ENCODE measurements at regions not wholly inside any gene's neighbourhood (a gene's known extent, or its start where the extent isn't known, plus 50 kb on each side); places are given as distances from the start of the nearest gene placed in this dataset.

- no peak for DNase-seq
Observed at GRCh38 chr1:55635856-55636255, 420.7 kb upstream of the USP24 start.

DNA sequence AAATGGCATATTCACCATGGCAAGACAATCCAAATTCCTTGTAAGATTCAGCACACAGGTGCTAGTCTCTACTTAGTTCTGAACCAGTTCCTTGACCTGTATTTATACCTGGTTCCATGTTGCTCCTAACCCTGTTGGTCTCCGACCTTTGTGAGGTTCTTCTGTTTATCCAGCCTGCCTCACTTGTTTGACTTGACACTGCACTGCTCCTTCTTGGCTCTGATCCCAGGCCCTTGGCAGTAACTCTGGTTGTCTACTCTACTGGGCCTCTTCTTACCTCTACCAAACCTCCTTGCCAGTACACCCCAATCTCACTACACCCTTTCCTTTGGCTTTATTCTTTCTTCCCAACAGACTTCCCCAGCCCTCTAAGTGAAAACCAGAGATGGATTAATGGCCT lies 419.4 kb upstream of the USP24 start:
- DNase-seq, result no peak

DNA sequence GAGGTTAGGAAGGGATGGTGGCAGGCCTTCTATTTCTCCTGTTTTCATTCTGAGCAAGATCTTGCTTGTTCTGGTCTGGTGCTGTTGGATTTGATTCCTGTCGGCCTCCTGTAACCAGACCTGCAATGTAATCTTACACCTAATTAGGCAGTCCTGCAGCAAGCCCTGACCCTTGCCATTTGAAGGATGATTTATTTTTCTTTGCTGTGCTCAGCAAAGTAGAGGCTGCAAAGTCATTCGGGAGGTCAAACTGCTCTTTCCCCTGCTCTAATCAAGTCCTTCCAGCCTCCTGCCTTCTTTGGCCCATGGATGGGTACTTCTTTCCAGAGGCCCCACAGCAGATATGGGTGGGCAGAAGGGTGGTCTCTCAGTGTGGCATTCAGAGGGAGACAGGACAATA lies 417.7 kb upstream of the USP24 start:
- DNase-seq, result no peak

GRCh38 chr1:55632058-55632457 lies 416.9 kb upstream of the USP24 start:
- no peak for DNase-seq

DNA sequence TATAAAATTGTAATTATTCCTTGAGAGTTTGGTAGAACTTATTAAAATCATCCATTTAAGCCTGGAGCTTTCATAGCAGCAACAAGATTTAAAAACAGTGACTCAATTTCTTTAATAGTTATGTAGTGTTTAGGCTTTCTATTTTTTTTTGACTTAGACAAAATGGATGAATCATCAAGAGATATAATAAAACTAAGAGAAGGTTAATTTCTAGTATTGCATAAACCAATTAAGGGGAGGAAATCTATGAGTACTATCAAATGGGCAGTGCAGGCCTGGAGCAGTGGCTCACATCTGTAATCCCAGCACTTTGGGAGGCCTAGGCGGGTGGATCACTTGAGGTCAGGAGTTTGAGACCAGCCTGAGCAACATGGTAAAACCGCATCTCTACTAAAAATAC lies 416.3 kb upstream of the USP24 start:
- no peak for DNase-seq

DNA sequence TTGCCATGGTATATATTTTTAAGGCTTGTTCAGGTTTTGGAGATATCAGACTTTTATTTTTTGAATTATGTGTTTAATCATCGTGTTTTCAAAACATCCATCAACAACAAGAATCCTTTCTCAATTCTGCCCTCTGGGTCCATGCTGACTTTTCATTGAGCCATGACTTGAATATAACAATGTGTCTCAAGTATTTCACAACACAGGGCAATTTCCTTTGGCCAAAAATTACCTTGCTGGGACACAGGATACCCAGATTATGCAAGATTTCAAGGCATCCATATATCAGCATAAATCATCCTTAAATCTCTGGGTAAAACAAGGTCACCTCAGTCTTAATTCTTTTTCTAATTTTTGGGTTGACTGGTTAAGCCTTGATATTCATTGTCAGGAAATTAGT lies 411.2 kb upstream of the USP24 start:
- no peak for DNase-seq

DNA sequence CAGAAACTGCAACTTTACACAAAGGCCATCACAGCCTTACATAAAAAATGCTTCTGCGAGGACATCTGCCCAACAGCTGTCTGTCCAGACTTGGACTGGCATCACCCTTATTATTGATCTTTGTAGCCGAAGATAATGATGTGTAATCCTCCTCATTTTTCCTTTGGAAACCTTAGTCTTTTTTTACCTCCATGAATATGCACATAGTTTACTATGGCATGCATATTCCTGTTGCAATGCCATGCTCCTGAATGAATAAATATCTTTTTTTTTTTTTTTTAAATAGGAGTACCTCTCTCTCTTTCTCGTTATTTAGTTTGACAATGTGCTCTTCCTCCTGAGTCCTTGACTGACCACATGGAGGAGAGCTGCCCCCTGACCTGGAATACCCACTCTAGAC lies 409.6 kb upstream of the USP24 start:
- DNase-seq, result no peak

DNA sequence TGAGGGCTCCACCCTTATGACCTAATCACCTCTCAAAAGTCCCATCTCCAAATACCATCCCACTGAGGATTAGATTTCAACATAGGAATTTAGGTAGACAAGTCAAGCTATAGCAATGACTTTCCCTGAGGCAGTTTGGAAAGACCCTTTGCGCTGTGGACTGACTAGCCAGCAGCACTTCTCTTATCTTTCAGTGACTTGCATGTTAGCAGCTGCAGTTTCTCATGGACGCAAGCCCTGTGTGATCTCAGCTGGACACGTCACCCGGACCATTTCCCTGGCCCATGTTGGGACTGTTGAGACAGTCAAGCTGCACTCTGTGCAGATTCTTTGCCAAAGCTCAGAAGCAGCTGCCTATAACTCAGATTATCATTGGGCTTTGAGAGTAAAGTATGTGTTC lies 408.1 kb upstream of the USP24 start:
- DNase-seq, result no peak

DNA sequence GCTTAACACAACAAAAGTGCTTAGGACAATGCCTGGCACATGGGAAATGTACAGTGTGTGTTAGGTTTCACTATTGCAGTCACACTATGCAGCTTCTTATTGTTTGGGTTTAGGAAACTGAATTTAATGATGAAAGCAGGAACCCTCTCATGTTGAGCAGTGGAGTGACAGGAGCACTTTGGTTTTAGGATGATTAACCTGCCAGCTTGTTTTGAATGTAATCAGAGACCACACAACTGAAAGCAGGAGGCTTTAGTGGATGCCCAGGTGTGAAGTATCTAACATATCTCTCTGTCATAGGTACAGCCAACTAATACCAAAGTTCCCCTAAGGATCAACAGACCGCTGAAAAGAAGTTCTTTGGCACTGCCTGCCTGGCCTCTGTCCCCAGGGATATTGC lies 406.9 kb upstream of the USP24 start:
- no peak for DNase-seq

DNA sequence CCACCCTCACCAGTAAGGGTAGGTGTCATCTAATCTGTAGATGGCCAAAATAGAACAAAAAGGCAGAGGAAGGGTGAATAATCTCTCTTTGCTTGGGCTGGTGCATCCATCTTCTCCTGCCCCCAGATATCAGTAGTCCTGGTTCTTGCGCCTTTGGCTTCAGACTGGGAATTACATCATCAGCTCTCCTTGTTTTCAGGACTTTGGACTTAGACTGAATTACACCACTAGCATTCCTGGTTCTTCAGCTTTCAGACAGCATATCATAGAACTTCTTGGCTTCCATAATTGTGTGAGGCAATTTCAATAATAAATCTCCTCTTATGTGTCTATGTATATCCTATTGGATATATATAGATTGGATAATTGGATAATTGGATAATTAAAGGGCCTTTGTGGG lies 403.0 kb upstream of the USP24 start:
- DNase-seq, result no peak

GRCh38 chr1:55617288-55617982 lies 402.3 kb upstream of the USP24 start:
- no peak for DNase-seq

DNA sequence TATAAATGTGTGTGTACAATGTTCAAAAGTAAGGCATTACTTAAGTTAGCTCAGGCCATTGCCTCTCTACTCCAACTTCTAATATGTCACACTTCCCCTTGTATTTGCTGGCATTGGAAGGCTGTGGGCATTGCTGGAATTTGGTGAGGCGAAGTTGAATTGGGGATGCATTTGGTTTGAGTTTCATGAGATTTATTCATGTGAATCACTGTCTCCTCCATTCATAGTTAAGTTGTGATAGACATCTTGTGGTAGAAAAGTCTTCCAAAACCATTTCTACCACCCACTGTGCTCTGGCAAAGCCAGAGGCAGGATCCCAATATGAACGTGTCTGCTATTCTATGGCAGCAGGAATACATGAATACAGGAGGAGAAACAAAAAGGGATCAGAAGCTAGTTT lies 397.8 kb upstream of the USP24 start:
- DNase-seq, result no peak

DNA sequence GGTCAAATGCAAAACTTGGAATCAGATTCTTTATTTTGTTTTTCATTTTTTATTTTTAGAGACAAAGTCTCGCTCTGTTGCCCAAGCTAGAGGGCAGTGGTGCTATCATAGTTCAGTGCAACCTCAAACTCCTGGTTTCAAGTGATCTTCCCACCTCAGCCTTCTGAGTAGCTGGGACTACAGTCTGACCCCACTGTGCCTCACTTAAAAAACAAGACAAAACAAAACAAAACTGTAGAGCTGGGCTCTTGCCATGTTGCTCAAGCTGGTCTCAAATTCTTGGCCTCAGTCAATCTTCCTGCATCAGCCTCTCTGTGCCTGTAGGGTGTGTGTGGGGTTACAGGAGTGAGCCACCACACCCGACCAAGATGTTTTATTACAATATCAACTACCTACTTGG lies 396.0 kb upstream of the USP24 start:
- no peak for DNase-seq

DNA sequence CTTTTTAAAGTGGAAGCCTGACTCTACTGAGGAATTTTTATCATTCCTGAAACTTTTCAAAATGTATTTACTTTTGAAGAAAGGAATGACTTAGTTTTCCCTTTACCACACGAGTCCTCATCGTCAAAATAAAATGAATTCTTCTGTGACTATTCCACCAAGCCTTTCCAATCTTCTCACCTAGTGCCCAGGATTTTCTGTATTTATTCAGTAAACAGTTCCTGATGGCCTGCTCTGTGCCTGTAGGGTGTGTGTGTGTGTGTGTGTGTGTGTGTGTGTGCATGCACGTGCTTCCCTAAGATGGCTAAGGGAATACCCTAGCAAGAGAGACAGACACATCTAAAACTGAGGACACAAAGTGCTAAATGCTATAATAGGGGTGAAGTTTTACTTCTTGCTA lies 395.0 kb upstream of the USP24 start:
- DNase-seq, result no peak

DNA sequence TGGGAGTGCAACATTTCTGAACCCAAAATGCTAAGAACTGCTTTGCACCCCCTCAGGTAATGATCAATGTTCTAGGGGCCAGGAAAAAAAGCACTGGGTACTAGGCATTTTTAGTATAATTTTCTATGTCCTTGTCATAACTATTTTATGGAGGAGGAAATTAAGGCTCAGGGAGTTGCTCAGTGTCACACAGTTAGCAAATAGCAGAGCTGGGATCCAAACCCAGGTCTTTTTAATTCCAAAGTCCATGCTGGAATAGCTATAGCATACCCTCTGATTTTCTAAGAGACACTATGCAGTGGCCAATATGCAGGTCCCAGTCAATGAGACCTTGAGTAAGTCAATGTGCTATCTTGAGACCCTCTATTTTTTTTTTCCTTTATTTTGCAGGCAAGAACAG lies 394.5 kb upstream of the USP24 start:
- no peak for DNase-seq

DNA sequence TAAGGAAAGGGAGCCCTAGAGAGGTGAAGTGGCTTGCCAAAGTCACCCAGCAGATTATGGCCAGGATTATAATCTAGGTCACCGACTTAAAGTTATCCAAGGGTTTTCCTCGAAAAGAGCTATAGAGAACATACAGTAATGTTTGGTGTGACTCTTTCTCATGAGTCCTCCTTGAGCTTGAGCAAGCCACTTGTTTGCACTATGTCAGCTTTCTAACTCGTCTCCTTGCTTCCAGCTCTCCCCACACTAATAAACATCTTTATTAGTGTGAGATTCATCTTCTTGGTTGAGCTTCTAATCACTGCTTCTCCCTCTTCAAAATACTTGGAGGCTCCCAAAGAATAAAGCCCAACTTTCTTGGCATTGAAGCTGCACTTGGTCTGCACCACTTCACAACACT lies 390.0 kb upstream of the USP24 start:
- DNase-seq, result no peak

GRCh38 chr1:55604749-55605148 lies 389.6 kb upstream of the USP24 start:
- DNase-seq, result no peak

DNA sequence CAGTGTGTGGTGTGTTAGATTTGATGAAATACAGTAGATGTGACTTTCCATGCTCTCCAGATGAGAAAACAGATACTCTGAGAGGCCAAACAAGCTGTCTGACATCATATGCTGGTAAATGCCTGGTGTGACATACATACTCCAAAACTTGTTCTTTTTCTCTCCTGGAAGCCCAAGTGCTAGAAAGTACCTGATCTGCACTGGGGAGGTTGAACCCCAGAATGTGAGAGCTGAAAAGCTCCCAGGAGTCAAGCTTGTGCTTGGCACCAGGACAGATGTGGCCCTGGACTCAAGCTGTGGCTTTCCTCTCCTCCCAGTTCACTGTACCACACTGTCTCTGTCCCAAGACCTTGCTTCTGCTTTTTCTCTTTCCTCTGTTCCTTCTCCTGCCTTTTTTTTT lies 389.0 kb upstream of the USP24 start:
- DNase-seq, result no peak

- no peak for DNase-seq
Observed at GRCh38 chr1:55600242-55600641, 385.1 kb upstream of the USP24 start.

DNA sequence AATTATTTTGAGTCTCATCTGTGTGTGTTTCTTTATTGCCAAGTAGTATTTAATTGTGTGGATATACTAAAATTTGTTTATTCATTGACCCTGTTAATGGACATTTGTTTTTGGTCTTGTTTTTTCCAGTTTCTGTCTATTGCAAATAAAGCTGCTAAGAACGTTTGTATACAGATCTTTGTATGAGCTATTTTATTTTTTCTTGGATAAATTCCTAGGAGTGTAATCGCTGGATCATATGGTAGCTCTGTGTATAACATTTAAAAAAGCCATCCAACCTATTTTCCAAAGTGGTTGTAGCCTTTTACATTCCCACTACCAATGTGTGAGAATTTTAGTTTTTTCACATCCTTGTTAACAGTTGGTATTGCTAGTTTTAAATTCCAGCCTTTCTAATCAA lies 382.7 kb upstream of the USP24 start:
- DNase-seq, result no peak

- no peak for DNase-seq
Observed at GRCh38 chr1:55594701-55595100, 379.5 kb upstream of the USP24 start.

GRCh38 chr1:55593298-55593697 lies 378.1 kb upstream of the USP24 start:
- DNase-seq, result no peak

- DNase-seq, result no peak
Observed at GRCh38 chr1:55592122-55592521, 377.0 kb upstream of the USP24 start.

GRCh38 chr1:55589671-55590297 lies 374.6 kb upstream of the USP24 start:
- DNase-seq, result no peak

GRCh38 chr1:55588309-55588708 lies 373.1 kb upstream of the USP24 start:
- no peak for DNase-seq

Measured in NK-92 treated with Interleukin-12 subunit alpha and Interleukin-12 subunit beta, amount 100 ng/mL, for 24 hours (cell line).